GM12874 (cell line): ENCODE measurements at regions not wholly inside any gene's neighbourhood (a gene's known extent, or its start where the extent isn't known, plus 50 kb on each side); places are given as distances from the start of the nearest gene placed in this dataset.

ENCODE experiments used
- TF ChIP-seq, protein P1 (sequence below): IDR thresholded peaks from 2 replicates; pipeline ENCODE4 v1.5.1; 2011; ENCODE audit warnings: low read depth, mild to moderate bottlenecking, control low read depth, low read length, moderate library complexity; ENCODE audit not compliant: insufficient read depth

DNA sequence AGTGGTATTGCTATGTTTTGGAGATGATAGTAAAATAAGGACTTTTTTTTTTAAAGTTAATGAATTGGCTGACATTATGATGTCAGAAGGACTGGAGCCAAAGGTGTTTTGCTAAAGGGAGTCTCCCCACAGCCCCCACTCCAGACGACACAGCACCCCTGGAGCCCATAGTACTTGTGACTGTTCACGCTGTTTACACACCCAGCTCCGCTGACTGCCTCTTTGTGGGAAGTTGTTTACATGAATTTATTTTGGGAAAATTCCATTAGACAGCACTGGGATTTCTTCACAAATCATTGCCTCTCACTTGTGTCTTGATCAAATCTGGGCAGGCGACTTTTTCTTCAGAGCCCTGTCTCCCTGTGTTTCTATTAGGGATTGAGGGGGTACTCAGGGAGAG lies 108.6 kb downstream of the C17orf67 start:
- TF ChIP-seq, protein P1, sequence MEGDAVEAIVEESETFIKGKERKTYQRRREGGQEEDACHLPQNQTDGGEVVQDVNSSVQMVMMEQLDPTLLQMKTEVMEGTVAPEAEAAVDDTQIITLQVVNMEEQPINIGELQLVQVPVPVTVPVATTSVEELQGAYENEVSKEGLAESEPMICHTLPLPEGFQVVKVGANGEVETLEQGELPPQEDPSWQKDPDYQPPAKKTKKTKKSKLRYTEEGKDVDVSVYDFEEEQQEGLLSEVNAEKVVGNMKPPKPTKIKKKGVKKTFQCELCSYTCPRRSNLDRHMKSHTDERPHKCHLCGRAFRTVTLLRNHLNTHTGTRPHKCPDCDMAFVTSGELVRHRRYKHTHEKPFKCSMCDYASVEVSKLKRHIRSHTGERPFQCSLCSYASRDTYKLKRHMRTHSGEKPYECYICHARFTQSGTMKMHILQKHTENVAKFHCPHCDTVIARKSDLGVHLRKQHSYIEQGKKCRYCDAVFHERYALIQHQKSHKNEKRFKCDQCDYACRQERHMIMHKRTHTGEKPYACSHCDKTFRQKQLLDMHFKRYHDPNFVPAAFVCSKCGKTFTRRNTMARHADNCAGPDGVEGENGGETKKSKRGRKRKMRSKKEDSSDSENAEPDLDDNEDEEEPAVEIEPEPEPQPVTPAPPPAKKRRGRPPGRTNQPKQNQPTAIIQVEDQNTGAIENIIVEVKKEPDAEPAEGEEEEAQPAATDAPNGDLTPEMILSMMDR: no peak

DNA sequence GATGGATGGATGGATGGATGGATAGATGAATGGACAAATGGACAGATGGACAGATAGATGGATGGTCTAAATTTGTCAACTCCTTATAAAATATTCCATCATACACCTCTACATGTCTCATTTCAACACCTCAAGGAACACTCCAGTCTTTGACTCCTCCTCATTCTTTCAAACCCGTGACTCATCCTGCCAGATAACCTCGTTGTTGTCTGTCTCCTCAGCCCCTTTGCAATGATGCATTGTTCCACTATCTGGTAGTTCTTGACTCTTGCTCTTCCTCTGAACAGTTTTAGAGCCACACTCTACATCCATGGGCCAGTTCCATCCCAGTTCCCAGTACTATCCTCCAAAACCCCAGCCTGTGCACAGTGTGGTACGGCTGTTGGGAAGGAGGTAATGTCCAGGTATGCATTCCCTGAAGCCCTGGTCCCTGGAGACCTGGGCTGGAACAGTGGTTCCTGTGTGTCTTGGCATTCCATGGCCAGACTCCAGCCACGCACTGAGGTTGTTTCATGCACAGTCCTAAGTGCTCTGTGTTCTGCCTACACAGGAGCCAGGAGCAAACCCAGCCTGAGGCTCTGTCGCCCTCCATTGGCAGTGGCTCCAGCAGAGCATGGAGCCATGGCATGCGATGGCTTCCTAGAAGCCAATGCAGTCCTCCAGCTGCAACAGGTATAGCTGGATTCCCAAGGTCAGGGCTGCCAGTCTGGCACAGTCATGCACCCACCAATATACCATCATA lies 105.7 kb downstream of the C17orf67 start:
- TF ChIP-seq, protein P1: no peak

DNA sequence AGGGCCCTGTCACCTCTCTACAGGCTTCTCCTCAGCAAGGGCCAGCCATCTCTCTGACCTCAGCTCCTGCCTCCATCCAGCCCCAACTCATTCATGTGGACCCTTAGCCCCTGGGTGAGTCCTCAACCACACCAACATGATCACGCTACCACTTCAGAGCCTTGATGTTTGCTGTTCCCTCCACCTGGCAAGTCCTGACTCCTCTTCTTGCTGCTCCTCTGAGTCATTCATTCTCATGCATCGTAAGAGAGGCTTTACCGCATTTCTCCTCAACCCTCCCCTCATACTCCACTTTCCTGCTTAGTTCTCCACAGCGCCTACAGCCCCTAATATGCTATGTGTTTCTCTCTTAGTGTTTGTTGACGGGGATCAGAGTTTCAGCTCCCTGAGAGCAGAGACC lies 99.9 kb downstream of the C17orf67 start:
- TF ChIP-seq, protein P1: no peak

DNA sequence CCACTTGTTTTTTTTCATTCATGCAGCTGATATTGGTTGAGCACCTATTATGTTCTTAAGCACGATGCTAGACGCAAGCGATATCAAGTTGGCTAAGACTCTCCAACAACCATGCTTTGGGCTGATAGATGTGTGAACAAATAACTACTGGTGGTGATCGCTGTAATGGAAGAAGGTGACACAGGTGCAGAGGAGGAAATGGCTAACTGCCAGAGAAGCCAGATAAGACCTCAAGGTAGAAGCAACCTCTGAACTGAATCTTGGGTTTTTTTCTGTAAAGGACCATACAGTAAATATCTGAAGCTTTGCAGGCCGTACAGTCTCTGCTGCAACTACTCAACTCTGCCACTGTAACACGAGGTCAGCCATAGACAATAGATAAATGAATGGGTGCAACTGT lies 97.9 kb downstream of the C17orf67 start:
- TF ChIP-seq, protein P1: no peak

DNA sequence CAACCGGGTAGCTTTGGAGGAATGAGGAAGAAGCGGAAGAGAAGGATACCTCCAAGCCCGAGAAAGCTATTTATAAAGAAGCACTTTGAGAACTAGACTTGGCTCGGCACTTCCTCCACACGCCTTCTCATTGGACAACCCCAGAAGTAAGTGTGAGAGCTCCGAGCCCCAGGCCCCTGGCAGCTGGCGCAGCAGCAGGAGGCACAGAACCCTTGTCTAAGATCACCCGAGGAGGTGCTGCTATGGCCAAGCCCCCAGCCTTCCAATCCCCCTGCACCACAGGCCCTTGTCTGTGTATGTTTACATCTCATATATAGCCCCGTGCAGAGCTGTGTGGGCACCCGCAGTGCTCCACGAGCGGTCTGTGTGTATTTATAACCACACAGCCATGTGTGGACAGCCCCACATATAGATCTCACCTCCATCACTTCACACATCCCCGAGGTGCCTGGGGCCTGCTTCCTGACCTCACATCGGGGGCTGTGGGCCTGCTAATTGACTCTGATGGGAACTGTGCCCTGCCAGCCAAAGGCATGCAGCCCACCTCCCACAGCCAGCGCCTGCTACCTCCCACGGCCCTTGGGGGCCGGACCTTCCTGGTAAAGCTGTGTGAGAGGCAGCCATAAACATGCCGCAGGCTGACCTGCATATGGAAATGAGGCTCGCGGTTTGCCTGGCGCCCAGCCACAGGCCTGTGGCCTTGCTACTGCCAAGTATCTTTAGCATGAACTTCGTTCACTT lies 96.1 kb downstream of the C17orf67 start:
- TF ChIP-seq, protein P1: no peak

DNA sequence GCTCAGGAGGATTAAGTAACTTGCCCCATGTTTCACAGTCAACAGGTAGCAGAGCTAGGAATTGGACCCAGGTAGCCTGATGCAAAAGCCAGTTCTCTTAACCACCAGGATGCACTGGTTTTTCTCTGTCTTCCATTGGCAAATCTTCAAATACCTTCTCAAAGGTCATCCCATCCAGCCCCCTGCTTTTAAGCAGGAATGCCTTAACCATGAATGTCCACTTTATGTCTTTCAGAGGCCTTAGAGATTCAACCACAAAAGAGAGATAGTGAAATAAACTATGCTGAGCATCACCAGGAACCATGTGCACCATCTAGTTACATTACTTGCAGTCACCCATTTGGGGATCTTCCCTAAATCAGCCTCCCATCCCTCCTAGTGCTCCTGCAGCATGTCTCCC lies 94.3 kb downstream of the C17orf67 start:
- TF ChIP-seq, protein P1: no peak

DNA sequence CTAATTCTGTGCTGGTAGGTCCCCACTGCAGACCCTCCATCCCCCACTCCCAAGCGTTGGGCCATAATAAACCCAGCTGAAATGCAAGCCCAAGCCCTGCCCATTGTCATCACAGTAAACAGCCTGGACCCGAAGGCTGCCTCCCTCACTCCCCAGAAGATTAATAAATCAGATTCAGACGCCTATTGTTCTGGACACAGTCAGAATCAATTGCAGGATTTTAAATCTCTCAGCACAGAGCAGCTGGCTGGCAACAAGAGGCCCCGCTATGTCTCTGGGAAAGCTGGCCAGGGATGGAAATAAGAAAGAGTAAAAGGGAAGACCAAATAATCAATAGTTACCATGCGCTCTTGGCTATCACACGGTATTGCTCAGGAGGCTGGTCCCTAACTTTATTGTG lies 93.9 kb downstream of the C17orf67 start:
- TF ChIP-seq, protein P1: no peak
